GM18870 (cell line): ENCODE measurements at regions not wholly inside any gene's neighbourhood (a gene's known extent, or its start where the extent isn't known, plus 50 kb on each side); places are given as distances from the start of the nearest gene placed in this dataset.

Experiments used
- ATAC-seq: cut with Tn5 transposase; IDR thresholded peaks from one replicate; pipeline ENCODE4 v1.9.1; 2021; ENCODE audit warnings: moderate library complexity; ENCODE audit not compliant: unreplicated experiment

GRCh38 chr4:37165844-37166243, 78.7 kb upstream of the NWD2 start:
- ATAC-seq = no peak

GRCh38 chr4:37169956-37170355, 74.6 kb upstream of the NWD2 start:
- no peak for ATAC-seq

- no peak for ATAC-seq
These were observed 56.4 kb upstream of the NWD2 start for GRCh38 chr4:37188100-37188499.
